ENCODE measurements at regions not wholly inside any gene's neighbourhood (a gene's known extent, or its start where the extent isn't known, plus 50 kb on each side); places are given as distances from the start of the nearest gene placed in this dataset.

GRCh38 chr10:31134311-31134952 is 102.8 kb upstream of the ZNF438 start:
- TF ChIP-seq, protein P1, sequence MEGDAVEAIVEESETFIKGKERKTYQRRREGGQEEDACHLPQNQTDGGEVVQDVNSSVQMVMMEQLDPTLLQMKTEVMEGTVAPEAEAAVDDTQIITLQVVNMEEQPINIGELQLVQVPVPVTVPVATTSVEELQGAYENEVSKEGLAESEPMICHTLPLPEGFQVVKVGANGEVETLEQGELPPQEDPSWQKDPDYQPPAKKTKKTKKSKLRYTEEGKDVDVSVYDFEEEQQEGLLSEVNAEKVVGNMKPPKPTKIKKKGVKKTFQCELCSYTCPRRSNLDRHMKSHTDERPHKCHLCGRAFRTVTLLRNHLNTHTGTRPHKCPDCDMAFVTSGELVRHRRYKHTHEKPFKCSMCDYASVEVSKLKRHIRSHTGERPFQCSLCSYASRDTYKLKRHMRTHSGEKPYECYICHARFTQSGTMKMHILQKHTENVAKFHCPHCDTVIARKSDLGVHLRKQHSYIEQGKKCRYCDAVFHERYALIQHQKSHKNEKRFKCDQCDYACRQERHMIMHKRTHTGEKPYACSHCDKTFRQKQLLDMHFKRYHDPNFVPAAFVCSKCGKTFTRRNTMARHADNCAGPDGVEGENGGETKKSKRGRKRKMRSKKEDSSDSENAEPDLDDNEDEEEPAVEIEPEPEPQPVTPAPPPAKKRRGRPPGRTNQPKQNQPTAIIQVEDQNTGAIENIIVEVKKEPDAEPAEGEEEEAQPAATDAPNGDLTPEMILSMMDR (IDR thresholded peaks at IDR 0.05; ENCODE audit: extremely low read depth in 1 of 2, insufficient read depth in 1 of 2, low read depth in 1 of 2, low read length in 2 of 2) = no peak
- TF ChIP-seq POLR2AphosphoS5 (IDR thresholded peaks at IDR 0.05; ENCODE audit: insufficient read depth, low read depth, low read length) (peak; percentile 94), POLR2A (IDR thresholded peaks at IDR 0.05; ENCODE audit: low read depth, low read length) (peak; percentile 64), FOS (IDR thresholded peaks at IDR 0.05; ENCODE audit: borderline replicate concordance, insufficient read depth, low read length) (peak; percentile 55), MYC (IDR thresholded peaks at IDR 0.05; ENCODE audit: low read depth, low read length) (no peak), MAX (IDR thresholded peaks at IDR 0.05; ENCODE audit: insufficient read depth, insufficient read length) (no peak), JUN (IDR thresholded peaks at IDR 0.05; ENCODE audit: borderline replicate concordance, insufficient read depth, insufficient read length, low read depth) (peak; percentile 71), EZH2 (IDR thresholded peaks at IDR 0.05; ENCODE audit: borderline replicate concordance, low read depth, low read length, severe bottlenecking) (no peak), GATA2 (IDR thresholded peaks at IDR 0.05; ENCODE audit: insufficient read depth, insufficient read length, low read depth, low read length) (peak; percentile 30)
